ENCODE measurements at regions not wholly inside any gene's neighbourhood (a gene's known extent, or its start where the extent isn't known, plus 50 kb on each side); places are given as distances from the start of the nearest gene placed in this dataset.

DNA sequence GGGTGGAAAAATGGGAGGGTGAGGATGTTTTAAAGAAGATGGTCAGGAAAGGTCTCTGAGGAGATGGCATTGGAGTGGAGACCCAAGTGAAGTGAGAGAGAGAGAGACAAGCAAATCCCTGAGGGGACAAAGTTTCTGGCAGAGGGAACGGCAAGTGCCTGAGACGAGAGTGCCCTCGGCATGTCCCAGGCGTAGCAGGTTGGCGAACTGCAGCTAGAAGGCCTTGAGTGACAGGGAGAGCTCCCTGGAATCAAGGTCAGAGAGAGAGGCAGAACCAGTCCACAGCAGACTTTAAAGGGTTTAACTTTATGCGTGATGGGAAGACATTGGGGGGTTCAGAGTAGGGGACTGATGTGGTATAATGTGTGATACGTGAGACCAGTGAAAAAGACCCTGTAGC lies 150.2 kb upstream of the HAND2 start:
- TF ChIP-seq FOXP2 (optimal IDR thresholded peaks at IDR 0.05; ENCODE audit: borderline replicate concordance, extremely low read depth, extremely low read length, insufficient read depth): no peak

DNA sequence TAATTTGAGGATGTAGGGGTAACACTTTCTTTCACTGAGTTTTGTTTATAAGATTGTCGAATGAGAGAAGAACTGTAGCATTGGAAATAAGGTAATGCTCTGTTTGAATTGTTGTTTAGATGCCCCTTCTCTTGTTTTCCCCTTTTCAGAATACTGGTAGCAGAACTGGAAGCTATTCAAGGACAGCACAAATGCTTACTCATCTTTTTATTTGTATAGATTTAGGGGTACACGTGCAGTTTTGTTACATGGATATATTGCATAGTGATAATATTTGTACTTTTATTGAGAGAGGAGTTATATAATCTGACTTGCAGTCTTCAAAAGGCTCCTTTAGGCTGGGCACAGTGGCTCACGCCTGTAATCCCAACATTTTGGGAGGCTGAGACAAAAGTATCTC lies 145.4 kb upstream of the HAND2 start:
- no peak for TF ChIP-seq POLR2AphosphoS5 (IDR thresholded peaks at IDR 0.05; ENCODE audit: low read depth, low read length)
- TF ChIP-seq TAF1 (IDR thresholded peaks at IDR 0.05; ENCODE audit: borderline replicate concordance, insufficient read depth, low read length): no peak
- TF ChIP-seq SIN3A (IDR thresholded peaks at IDR 0.05; ENCODE audit: borderline replicate concordance, insufficient read depth, low read length): no peak
- TF ChIP-seq, protein P1, sequence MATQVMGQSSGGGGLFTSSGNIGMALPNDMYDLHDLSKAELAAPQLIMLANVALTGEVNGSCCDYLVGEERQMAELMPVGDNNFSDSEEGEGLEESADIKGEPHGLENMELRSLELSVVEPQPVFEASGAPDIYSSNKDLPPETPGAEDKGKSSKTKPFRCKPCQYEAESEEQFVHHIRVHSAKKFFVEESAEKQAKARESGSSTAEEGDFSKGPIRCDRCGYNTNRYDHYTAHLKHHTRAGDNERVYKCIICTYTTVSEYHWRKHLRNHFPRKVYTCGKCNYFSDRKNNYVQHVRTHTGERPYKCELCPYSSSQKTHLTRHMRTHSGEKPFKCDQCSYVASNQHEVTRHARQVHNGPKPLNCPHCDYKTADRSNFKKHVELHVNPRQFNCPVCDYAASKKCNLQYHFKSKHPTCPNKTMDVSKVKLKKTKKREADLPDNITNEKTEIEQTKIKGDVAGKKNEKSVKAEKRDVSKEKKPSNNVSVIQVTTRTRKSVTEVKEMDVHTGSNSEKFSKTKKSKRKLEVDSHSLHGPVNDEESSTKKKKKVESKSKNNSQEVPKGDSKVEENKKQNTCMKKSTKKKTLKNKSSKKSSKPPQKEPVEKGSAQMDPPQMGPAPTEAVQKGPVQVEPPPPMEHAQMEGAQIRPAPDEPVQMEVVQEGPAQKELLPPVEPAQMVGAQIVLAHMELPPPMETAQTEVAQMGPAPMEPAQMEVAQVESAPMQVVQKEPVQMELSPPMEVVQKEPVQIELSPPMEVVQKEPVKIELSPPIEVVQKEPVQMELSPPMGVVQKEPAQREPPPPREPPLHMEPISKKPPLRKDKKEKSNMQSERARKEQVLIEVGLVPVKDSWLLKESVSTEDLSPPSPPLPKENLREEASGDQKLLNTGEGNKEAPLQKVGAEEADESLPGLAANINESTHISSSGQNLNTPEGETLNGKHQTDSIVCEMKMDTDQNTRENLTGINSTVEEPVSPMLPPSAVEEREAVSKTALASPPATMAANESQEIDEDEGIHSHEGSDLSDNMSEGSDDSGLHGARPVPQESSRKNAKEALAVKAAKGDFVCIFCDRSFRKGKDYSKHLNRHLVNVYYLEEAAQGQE (IDR thresholded peaks at IDR 0.05; ENCODE audit: insufficient read depth in 1 of 2, low read depth in 2 of 2, low read length in 2 of 2): no peak
- TF ChIP-seq FOXP2 (optimal IDR thresholded peaks at IDR 0.05; ENCODE audit: borderline replicate concordance, extremely low read depth, extremely low read length, insufficient read depth): no peak

DNA sequence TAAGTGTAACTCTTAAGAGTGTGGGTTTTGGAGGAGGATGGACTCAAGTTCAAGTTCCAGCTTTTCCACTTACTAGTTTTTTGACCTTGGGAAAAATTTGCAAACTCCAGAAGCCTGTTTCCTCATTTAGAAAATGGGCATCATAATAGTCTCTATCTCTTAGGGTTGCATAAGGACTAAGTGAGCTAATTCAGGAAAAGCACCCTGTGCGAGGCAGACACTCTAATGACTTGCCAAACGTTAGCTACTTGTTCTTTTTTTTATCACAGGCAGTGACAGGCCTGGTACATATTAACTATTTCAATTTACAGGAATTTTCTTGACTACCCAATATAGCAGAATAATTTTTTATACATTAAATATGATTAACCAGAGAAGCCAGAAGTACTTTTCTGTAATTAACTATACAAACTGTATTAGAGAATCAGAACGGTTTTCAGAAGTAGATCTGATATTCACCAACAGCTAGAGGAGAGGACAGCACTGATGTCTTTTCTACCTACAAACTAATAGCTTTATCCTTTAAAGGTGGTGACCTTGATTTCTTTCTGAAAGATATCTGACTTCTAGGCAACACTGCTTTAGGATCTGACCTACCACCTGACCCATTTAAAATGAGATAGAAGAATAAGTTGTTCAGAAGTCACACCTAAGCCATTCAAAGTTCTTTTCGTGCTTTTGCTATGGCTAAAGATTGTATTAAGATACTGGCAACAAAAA lies 139.6 kb upstream of the HAND2 start:
- TF ChIP-seq SIN3A (IDR thresholded peaks at IDR 0.05; ENCODE audit: borderline replicate concordance, insufficient read depth, low read length): no peak
- no peak for TF ChIP-seq FOXP2 (optimal IDR thresholded peaks at IDR 0.05; ENCODE audit: borderline replicate concordance, extremely low read depth, extremely low read length, insufficient read depth)
- TF ChIP-seq, protein P1 (IDR thresholded peaks at IDR 0.05; ENCODE audit: insufficient read depth in 1 of 2, low read depth in 2 of 2, low read length in 2 of 2): no peak
- TF ChIP-seq POLR2AphosphoS5 (IDR thresholded peaks at IDR 0.05; ENCODE audit: low read depth, low read length): no peak
- no peak for TF ChIP-seq TAF1 (IDR thresholded peaks at IDR 0.05; ENCODE audit: borderline replicate concordance, insufficient read depth, low read length)

DNA sequence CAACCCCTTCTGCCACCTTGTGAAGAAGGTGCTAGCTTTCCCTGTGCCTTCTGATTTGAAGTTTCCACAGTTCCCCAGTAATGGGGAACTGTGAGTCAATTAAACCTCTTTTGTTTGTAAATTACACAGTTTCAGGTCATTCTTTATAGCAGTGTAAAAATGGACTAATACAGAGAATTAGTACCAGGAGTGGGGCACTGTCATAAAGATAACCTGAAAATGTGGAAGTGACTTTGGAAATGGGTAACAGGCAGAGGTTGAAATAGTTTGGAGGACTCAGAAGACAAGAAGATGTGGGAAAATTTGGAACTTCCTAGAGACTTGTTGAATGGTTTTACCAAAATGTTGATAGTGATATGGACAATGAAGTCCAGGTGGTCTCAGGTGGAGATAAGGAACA lies 131.0 kb upstream of the HAND2 start:
- no peak for TF ChIP-seq TAF1 (IDR thresholded peaks at IDR 0.05; ENCODE audit: borderline replicate concordance, insufficient read depth, low read length)
- TF ChIP-seq, protein P1 (IDR thresholded peaks at IDR 0.05; ENCODE audit: insufficient read depth in 1 of 2, low read depth in 2 of 2, low read length in 2 of 2): no peak
- no peak for TF ChIP-seq POLR2AphosphoS5 (IDR thresholded peaks at IDR 0.05; ENCODE audit: low read depth, low read length)
- TF ChIP-seq SIN3A (IDR thresholded peaks at IDR 0.05; ENCODE audit: borderline replicate concordance, insufficient read depth, low read length): no peak
- TF ChIP-seq FOXP2 (optimal IDR thresholded peaks at IDR 0.05; ENCODE audit: borderline replicate concordance, extremely low read depth, extremely low read length, insufficient read depth): no peak

DNA sequence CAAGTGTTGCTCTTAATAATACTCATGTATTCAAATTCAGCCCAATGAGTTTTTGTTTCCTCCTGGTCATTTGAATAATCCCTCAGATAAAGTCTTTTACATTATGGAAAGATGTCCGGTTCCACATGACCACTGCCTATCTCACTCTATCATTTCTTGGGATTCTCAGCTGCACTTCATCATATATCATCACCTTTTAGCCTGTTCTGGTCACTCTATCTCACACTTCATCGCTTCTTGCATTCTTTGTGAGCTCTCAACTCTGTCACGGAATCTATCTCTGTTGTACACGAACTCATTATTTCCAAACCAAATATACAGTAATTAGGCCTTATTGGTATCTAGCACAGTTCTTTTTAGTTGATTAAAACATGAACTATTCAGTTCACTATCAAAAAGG lies 126.9 kb upstream of the HAND2 start:
- no peak for TF ChIP-seq TAF1 (IDR thresholded peaks at IDR 0.05; ENCODE audit: borderline replicate concordance, insufficient read depth, low read length)
- no peak for TF ChIP-seq FOXP2 (optimal IDR thresholded peaks at IDR 0.05; ENCODE audit: borderline replicate concordance, extremely low read depth, extremely low read length, insufficient read depth)
- TF ChIP-seq, protein P1 (IDR thresholded peaks at IDR 0.05; ENCODE audit: insufficient read depth in 1 of 2, low read depth in 2 of 2, low read length in 2 of 2): no peak
- no peak for TF ChIP-seq SIN3A (IDR thresholded peaks at IDR 0.05; ENCODE audit: borderline replicate concordance, insufficient read depth, low read length)
- no peak for TF ChIP-seq POLR2AphosphoS5 (IDR thresholded peaks at IDR 0.05; ENCODE audit: low read depth, low read length)

All from PFSK-1 (cell line).